B cell (primary cell): ENCODE measurements at regions not wholly inside any gene's neighbourhood (a gene's known extent, or its start where the extent isn't known, plus 50 kb on each side); places are given as distances from the start of the nearest gene placed in this dataset.

Experiments used
- ATAC-seq: fragments of 200-7000 bp; cut with Tn5 transposase; one replicate; pipeline ENCODE4 v1.10.0; 2021; ENCODE audit warnings: low read depth, mild to moderate bottlenecking, moderate number of reproducible peaks, moderate library complexity
- CTCF ChIA-PET: fragments of 350-600 bp; sonication (Branson Sonifier 250); formaldehyde crosslinking; loops from one replicate; lab custom pipeline; 2021; ENCODE audit warnings: antibody characterized with exemption, inconsistent platforms; lab: Charles Lee
- POLR2A ChIA-PET: fragments of 350-600 bp; sonication (Branson Sonifier 250); formaldehyde crosslinking; loops from one replicate; lab custom pipeline; 2021; ENCODE audit warnings: antibody characterized with exemption; lab: Charles Lee
- DNase-seq: peaks from one replicate; pipeline ENCODE4 v3.0.0; 2013
- H2AFZ ChIP-seq: 2 replicates; pipeline ENCODE4 v1.6.1; 2012; ENCODE audit warnings: mild to moderate bottlenecking, low read depth, low read length; ENCODE audit not compliant: insufficient read depth, poor library complexity, severe bottlenecking
- H3K27ac ChIP-seq, 2 donors: 1 replicate in 1 of 2; 2 replicates in 1 of 2; pipeline ENCODE4 v1.5.1; 2012 to 2013; ENCODE audit warnings: low read length in 2 of 2, mild to moderate bottlenecking in 2 of 2, moderate library complexity in 1 of 2
- H3K27me3 ChIP-seq, 4 experiments: fragments of 200-600 bp in 1 of 4; sonication (generic) in 1 of 4; replicated peaks in 1 of 4; 1 replicate in 2 of 4; 2 replicates in 2 of 4; pipeline versions ENCODE4 v1.6.1 to v1.7.0; 2013 to 2016; ENCODE audit warnings: low read length in 3 of 4, mild to moderate bottlenecking in 2 of 4, mixed read lengths in 1 of 4, moderate library complexity in 1 of 4; ENCODE audit not compliant: insufficient read depth in 4 of 4, control insufficient read depth in 3 of 4; ENCODE audit errors: control extremely low read depth in 1 of 4
- H3K36me3 ChIP-seq, 2 experiments: replicated peaks in 1 of 2; 1 replicate in 1 of 2; 2 replicates in 1 of 2; pipeline versions ENCODE4 v1.6.1 to v1.7.1; 2013; ENCODE audit warnings: low read length in 1 of 2; ENCODE audit not compliant: insufficient read depth in 2 of 2, control insufficient read depth in 1 of 2; ENCODE audit errors: control extremely low read depth in 1 of 2, extremely low read depth in 1 of 2
- H3K4me1 ChIP-seq, 2 donors: fragments of 200-600 bp in 1 of 2; sonication (generic) in 1 of 2; 1 replicate in 1 of 2; 2 replicates in 1 of 2; pipeline versions ENCODE4 v1.5.1 to v1.6.1; 2013 to 2017; ENCODE audit warnings: low read length in 2 of 2; ENCODE audit not compliant: control insufficient read depth in 2 of 2, insufficient read depth in 2 of 2
- H3K4me2 ChIP-seq: replicated peaks from 2 replicates; pipeline ENCODE3; 2012; ENCODE audit warnings: mild to moderate bottlenecking, low read depth, low read length; ENCODE audit not compliant: poor library complexity, severe bottlenecking
- H3K4me3 ChIP-seq, 5 experiments: fragments of 200-600 bp in 1 of 5; sonication (generic) in 1 of 5; 1 replicate in 3 of 5; 2 replicates in 2 of 5; pipeline versions ENCODE4 v1.5.1 to v1.7.0; 2011 to 2016; ENCODE audit warnings: low read length in 4 of 5, mild to moderate bottlenecking in 4 of 5, low read depth in 2 of 5, control low read depth in 1 of 5, moderate library complexity in 1 of 5; ENCODE audit not compliant: insufficient read depth in 1 of 5; ENCODE audit errors: control extremely low read depth in 1 of 5, extremely low read depth in 1 of 5
- H3K79me2 ChIP-seq: fragments of 200-600 bp; sonication (generic); one replicate; pipeline ENCODE4 v1.6.0; 2016; ENCODE audit warnings: low read length; ENCODE audit not compliant: control insufficient read depth, insufficient read depth
- H3K9ac ChIP-seq: fragments of 200-600 bp; sonication (generic); 2 replicates; pipeline ENCODE4 v1.6.1; 2017; ENCODE audit warnings: mild to moderate bottlenecking, low read length, moderate library complexity
- H3K9me3 ChIP-seq, 3 donors: one replicate each; pipeline versions ENCODE4 v1.6.1 to v1.7.1; 2013; ENCODE audit warnings: low read length in 2 of 3; ENCODE audit not compliant: control insufficient read depth in 2 of 3, insufficient read depth in 1 of 3; ENCODE audit errors: control extremely low read depth in 1 of 3
- H4K20me1 ChIP-seq: 2 replicates; pipeline ENCODE4 v1.6.0; 2012; ENCODE audit warnings: mild to moderate bottlenecking, low read length; ENCODE audit not compliant: insufficient read depth, control insufficient read depth, poor library complexity, severe bottlenecking
- H3K27ac Mint-ChIP-seq: one replicate; pipeline ENCODE4 v1.8.0; 2021; ENCODE audit warnings: mixed read lengths
- H3K27me3 Mint-ChIP-seq: one replicate; pipeline ENCODE4 v1.8.0; 2021; ENCODE audit warnings: mixed read lengths
- H3K4me1 Mint-ChIP-seq: one replicate; pipeline ENCODE4 v1.8.0; 2021; ENCODE audit warnings: mixed read lengths
- H3K4me3 Mint-ChIP-seq: one replicate; pipeline ENCODE4 v1.8.0; 2021; ENCODE audit warnings: mixed read lengths
- H3K9me3 Mint-ChIP-seq: one replicate; pipeline ENCODE4 v1.8.0; 2022; ENCODE audit warnings: mixed read lengths; ENCODE audit not compliant: insufficient read depth
- CTCF ChIP-seq: fragments of 200-600 bp; IDR thresholded peaks from one replicate; pipeline ENCODE4 v1.8.0; 2022; ENCODE audit warnings: antibody characterized with exemption, mild to moderate bottlenecking
- EZH2 ChIP-seq: IDR thresholded peaks from 2 replicates; pipeline ENCODE4 v1.6.1; 2012; ENCODE audit warnings: borderline replicate concordance, low read depth, mild to moderate bottlenecking, moderate library complexity, low read length; ENCODE audit not compliant: insufficient read depth, poor library complexity, severe bottlenecking
- WGBS: methylation state at CpG from one replicate; pipeline ENCODE4 v1.1.5; 2013; ENCODE audit warnings: missing lambda C conversion rate; ENCODE audit not compliant: insufficient coverage; 5-methylcytosine and 5-hydroxymethylcytosine counted together
- intact Hi-C: fragments of 100-400 bp; cut with micrococcal nuclease; formaldehyde crosslinking; loops from one replicate; pipeline ENCODE4 v1.10.0; 2022

DNA sequence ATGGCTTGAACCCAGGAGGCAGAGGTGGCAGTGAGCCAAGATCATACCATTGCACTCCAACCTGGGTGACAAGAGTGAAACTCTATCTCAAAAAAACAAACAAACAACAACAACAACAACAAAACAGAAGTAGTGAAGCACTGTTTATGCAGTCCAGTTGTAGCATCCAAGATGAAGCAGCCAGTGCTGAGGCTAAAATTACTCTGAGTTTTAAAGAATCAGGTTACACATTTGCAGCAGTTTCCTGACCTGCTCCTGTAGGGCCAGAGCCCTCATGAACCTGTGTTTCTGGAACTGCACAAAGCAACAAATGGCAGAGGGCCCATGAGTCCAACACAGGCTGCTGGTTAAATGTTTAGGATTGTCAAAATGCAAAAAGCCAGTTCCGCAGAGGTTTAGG, 499.5 kb upstream of the PSMD7 start:
- no peak overlapping the region for H3K4me3 ChIP-seq
- no peaks in the 10 kb centered on the region for H3K36me3 ChIP-seq
- H3K27me3 ChIP-seq, result no peaks in the 10 kb centered on the region
- Mint-ChIP-seq H3K9me3 (peaks cover 2% of the 10 kb centered on the region), H3K27me3 (peaks cover 3% of the 10 kb centered on the region), H3K4me3 (no peak overlapping the region), H3K4me1 (no peaks in the 10 kb centered on the region), H3K27ac (no peak overlapping the region)
- H3K9ac ChIP-seq, result no peak overlapping the region
- DNase-seq, result no peak
- intact Hi-C loops, result no loop called here
- H4K20me1 ChIP-seq, result no peaks in the 10 kb centered on the region
- no peak overlapping the region for H2AFZ ChIP-seq
- no peak for ATAC-seq
- no peaks in the 10 kb centered on the region for H3K9me3 ChIP-seq
- no peak overlapping the region for H3K27ac ChIP-seq
- CTCF ChIA-PET, result no interaction called here
- 100% methylated on average over 1 of the region's 1 CpG for WGBS
- H3K4me1 ChIP-seq, result no peaks in the 10 kb centered on the region
- TF ChIP-seq EZH2 (no peak), CTCF (no peak)
- POLR2A ChIA-PET, result no interaction called here
- H3K79me2 ChIP-seq, result no peaks in the 10 kb centered on the region
- no peak overlapping the region for H3K4me2 ChIP-seq

GRCh38 chr16:73796241-73796640, 500.4 kb upstream of the PSMD7 start:
- ChIA-PET CTCF (no interaction called here), POLR2A (no interaction called here)
- 87% methylated on average over 4 of the region's 4 CpGs for WGBS
- no peak overlapping the region for H3K27ac ChIP-seq
- no peaks in the 10 kb centered on the region for H3K79me2 ChIP-seq
- H3K27me3 ChIP-seq, result no peaks in the 10 kb centered on the region
- ATAC-seq, result no peak
- no peak overlapping the region for H3K4me3 Mint-ChIP-seq
- H3K27me3 Mint-ChIP-seq, result peaks cover 3% of the 10 kb centered on the region
- H3K4me1 ChIP-seq, result no peaks in the 10 kb centered on the region
- DNase-seq, result no peak
- H3K4me3 ChIP-seq, result no peak overlapping the region
- H2AFZ ChIP-seq, result no peak overlapping the region
- TF ChIP-seq CTCF, result no peak
- intact Hi-C loops, result no loop called here
- H3K9me3 Mint-ChIP-seq, result peaks cover 2% of the 10 kb centered on the region
- H3K4me2 ChIP-seq, result no peak overlapping the region
- H3K9me3 ChIP-seq, result peaks cover 0 to under 1% (median 0%) of the 10 kb centered on the region in 3 donors
- H3K9ac ChIP-seq, result no peak overlapping the region
- no peaks in the 10 kb centered on the region for H3K4me1 Mint-ChIP-seq
- no peaks in the 10 kb centered on the region for H4K20me1 ChIP-seq
- H3K27ac Mint-ChIP-seq, result no peak overlapping the region
- H3K36me3 ChIP-seq, result no peaks in the 10 kb centered on the region
